GM21447 (cell line): ENCODE measurements at regions not wholly inside any gene's neighbourhood (a gene's known extent, or its start where the extent isn't known, plus 50 kb on each side); places are given as distances from the start of the nearest gene placed in this dataset.
"Not testable (repeated sequence)": the region's sequence is repeated elsewhere in the genome, so short reads cannot be mapped to it uniquely, and the experiment has no call there.

ENCODE experiments used
- ATAC-seq: cut with Tn5 transposase; IDR thresholded peaks from one replicate; pipeline ENCODE4 v1.9.1; 2021; ENCODE audit not compliant: unreplicated experiment

DNA sequence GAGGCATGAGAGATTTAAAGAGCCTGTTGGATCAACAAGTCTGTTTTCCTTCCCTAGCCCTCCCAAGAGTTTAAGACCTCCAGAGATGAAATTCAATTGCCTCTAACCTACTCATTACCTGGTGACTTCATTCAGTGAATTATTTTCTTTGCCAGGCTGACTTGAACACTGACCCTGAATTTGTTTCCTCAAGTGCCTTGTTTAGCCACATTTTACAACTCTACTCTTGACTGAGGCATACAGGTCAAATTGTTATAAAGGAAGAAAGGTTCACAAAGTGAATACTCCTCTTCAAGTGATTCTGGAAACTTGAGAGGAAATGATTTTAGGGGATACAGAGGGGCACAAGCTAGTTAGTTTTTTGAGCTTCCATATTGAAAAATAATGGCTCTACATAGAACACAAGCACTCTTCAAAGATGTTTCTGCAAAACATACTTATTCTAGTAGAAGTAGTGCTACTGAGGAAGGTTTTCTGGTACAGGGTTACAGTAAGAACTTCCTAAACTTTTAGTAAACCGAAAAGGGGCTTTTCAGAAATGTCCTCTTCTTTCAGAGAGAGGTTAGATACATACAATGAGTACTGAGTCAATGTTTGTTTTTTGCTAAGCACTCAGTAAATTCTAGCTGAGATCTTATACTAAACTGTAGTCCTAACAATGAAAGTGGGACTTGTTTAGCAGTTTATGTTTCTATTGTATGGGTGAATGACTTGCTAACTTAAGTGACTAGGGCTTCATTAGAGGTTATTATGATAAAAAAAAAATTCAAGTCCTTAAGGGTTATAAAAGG is 137.4 kb upstream of the SATB1 start:
- no peak for ATAC-seq

DNA sequence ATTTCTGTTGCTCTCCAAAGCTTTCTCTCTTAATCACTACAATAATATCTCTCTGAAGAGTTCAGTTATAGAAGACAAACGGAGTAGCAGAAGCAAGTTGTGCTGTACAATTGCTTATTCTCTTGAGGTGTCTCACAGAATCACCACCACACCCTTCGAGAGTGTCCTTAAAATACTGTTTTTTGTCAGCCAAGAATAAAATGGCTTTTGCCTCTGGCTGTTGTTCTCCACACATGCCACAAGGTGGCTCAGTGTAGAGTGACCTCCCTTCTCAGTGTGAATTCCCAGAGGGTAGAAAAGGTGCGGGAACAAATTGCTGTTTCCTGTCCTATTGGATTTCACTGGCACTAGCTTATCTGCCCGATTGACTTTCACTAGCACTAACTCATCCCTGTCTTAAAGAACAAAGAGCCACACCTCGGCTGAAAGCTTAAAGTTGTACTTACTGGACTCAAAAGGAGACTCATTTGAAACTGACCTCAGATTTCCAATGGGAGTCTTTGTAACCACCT is 134.2 kb upstream of the SATB1 start:
- ATAC-seq = no peak

DNA sequence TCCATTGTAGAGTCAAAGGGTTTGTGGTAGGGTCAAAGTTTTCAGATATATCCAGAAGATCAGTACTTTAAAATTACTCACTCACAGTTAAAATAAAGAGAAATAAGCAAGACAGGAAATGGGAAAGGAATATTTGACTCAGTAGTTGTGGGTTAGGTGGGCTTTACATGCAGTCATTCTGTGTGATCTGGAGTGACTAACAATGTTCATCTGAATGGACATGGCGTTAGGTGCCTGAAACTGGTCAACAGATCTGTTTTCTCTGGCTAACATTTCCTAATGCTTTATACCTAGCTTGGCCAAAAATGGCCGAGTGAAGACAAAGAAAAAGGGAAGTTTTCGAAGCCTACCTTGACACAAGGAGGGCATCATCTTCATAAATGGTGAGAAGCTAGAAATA is 133.4 kb upstream of the SATB1 start:
- ATAC-seq = no peak

DNA sequence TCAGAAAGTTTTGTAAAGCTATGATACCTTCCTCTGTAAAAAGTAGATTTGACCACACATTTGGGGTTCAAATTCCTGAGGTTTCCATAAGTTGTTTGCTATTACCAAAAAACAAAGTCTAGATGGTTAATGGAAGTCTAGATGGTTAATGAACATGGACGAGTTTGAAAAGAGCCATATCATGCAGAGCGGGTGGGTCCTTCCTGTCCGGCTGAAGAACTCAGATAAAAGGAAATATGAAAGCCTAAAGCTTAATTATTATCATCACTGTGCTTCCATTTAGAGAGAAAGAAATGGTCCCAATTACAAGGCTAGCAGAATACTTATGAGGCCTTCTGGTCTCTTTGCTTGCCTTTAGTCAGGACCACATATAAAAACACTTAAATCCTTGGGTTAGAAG is 132.1 kb upstream of the SATB1 start:
- ATAC-seq = no peak

DNA sequence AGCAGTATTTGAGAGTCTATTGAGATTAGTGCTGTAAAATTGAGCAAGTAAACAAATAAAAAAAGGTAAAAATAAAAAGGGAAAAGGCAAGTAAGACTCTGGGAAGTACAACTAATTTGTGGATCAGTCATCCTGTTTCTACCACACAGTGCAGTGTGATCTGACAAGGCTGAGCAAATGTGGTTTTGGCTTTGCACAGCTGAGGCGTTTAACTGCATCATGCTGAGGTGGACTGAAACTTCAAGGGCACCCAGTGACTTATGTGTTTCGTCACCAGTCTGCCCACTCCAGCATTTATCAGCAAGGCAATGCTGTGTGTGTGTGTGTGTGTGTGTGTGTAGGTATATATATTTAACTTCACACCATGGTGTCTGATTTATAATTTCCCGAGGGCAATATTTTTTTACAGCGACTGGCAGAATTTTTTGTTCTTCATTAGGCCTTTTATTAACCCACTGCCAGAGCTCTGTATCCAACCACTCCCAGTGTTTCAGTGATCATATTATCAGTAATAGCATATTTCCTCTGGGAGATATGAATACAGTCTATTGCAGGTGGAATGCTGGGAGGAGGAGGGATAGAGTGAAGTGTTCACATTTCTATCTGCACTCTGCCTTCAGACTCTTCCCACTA is 131.5 kb upstream of the SATB1 start:
- ATAC-seq = peak; percentile 74

DNA sequence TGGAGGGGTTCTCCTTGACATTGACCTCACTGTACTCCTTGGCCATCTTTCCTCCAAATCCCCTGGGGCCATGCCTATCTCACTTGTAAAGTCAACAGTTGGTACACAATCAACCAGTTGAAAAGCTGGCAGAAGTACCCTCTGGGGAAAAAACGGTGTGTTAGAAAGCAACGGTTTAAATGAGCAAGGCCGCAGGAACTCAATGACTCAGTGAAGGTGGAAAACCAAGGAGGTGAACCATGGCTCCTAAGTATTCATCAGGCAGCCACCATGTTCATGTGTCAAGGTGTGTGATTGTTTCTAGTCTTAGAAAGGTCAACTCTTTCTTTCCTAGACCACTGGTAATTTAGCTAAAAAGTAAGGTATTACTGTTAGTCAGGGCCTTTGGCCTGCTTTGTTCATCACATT is 130.9 kb upstream of the SATB1 start:
- ATAC-seq = peak; percentile 34

DNA sequence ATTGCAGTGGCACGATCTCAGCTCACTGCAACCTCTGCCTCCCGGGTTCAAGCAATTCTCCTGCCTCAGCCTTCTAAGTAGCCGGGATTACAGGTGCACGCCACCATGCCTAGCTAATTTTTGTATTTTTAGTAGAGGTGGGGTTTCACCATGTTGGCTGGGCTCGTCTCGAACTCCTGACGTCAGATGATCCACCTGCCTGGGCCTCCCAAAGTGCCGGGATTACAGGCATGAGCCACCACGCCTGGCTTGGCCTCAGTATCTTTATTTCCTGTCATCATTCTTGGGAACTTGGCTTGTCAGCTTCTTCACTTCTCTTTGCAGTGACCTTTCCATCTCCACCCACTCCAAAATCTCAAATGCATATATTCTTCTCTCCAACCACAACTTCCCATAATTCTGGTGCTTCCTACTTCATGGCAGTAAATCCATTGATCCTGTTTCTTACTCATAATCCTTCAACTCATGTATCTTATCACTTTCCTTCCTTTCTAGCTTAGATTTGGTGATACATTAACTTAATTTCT is 127.5 kb upstream of the SATB1 start:
- not testable (repeated sequence) for ATAC-seq

DNA sequence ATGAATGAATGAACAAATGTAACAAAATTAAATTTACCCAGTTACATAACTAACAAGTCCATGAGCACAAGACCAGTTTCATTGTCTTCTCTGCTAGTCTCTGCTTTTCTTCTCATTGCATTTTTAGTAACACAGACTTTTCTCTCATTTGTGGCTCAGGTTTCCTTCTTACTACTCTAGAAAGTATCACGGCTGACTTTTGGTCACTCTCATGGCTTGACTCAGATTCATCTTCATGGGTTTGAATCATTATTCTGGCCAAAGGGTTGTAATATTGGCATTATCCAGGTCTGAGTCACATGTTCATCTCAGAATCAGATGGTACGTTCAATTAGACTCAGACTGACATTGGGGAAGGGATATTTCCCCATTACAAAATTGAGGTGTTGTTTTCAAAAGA is 121.5 kb upstream of the SATB1 start:
- ATAC-seq = no peak

DNA sequence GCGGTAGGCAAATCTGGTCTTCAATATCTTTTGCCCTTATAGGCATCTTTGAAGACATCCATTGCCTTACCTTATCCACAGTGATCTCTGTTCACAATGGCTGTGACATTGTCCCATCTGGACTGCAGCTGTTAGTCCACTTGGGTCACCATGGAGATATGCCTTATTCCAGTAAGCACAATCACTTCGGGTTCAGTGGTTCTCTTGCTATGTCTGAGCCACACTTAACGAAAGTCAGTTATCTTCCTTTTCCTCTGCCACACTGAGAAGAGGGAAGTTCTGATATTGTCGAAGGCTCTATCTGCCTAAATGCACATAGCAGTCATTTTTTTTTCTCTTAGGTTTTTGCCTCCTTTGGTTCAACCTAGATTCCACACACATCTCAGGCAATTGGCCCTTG is 119.0 kb upstream of the SATB1 start:
- no peak for ATAC-seq

DNA sequence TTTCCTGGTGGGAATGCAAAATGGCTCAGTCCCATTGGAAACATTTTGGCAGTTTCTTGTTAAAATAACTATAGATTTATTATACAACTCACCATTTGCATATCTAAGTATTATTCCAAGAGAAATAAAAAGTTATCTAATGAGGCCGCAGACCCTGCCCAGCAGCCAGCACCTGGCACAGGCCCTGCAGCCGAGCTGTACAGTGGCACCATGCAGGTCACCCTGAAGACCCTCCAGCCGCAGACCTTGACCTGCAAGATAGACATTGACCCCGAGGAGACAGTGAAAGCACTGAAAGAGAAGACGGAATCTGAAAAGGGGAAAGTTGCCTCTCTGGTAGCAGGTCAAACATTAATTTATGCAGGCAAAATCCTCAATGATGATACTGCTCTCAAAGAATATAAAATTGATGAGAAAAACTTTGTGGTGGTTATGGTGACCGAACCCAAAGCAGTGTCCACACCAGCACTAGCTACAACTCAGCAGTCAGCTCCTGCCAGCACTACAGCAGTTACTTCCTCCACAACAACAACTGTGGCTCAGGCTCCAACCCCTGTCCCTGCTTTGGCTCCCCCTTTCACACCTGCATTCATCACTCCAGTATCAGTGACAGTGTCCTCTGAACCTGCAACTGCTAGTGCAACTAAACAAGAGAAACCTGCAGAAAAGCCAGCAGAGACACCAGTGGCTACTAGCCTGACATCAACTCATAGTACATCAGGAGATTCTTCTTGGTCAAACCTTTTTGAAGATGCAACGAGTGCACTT is 113.5 kb upstream of the SATB1 start:
- no peak for ATAC-seq

DNA sequence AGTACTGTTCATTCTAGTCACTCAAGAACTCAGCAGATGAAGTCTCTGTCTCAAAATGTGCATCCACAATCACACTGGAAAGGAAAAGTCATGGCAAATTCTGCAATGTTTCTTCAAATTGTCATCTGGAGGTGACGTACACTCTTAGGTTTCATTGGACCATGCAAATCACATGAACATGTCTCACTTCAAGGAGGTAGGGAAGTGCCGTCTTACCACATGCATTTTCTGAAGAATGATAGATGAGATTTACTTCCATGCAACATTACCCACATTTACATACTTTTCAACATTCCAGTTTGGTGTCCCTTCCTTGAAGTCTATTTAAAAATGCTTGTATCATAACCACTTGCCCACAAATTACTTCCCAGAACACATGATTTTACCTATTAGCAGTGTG is 107.9 kb upstream of the SATB1 start:
- ATAC-seq = no peak

DNA sequence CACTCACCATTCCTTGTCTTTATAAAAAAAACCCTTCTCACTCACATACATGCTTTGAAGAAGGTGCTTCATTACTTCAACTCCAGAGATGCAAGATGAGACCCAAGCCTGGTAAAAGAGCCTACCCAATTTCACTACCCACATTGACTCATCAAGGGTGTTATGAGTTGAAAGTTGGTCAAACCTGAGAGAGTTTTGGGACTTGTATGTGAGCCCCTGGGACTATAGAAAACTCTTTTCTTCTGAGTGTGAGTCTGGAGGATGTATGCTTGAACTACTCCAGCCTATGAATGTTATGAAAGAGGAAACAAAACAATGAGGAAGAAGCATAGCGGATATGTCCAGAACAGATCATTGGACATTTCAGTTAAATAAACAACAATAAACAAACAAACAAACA is 106.5 kb upstream of the SATB1 start:
- ATAC-seq = peak; percentile 95

DNA sequence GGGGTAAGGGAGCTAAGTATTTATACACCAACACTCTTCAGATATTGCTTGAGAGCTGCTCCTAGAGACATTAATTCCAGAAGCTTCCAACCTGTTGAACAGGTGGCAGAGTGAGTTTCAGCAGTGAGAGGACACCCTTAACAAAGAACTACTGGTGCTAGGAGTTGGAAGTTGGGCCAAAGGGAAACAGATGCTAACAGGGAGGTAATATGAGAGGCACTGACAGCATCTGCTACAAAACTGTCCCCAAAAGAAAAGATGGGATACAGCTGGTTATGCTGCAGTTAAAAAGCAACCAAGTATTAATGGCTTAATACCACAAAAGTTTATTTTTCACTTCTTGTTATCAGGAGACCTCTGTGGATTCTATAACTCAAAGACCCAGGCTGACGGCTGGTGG is 104.5 kb upstream of the SATB1 start:
- no peak for ATAC-seq

DNA sequence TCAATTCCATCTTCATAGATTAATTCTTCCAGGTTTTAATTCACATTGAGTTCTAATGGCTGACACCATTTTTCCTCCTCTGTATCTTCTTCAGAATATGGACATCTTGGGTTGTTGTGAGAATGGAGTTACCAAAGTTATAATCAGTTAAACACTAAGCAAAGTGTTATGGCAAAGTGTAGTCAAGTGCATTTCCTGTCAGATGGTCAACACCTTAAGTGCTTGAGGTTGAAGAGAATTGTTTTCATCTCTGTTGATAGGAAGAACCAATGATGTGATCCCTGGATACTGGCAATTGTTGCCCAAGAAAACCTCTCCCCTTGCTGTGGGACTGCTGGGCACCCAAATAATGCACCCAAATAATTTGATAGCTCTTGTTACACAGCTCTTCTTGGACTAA is 102.6 kb upstream of the SATB1 start:
- ATAC-seq = no peak

DNA sequence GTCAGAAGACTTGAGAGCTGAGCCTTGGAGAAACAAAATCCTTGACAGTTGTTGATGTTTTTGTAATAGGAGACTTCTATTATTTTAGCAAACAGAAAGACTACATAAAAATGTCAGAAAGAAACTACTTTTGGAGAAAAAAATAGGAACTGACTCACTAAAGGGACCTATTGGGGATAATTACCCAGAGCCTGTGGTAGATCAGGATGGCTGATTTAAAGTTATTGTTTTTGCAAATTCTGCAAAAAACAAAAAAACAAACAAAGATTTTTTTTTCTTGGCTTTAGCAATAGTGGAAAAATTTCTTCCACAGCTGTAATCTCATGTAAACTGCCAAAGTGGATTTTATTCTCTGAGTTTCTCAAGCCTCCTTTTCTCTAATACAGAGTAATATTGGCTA is 101.5 kb upstream of the SATB1 start:
- ATAC-seq = no peak

DNA sequence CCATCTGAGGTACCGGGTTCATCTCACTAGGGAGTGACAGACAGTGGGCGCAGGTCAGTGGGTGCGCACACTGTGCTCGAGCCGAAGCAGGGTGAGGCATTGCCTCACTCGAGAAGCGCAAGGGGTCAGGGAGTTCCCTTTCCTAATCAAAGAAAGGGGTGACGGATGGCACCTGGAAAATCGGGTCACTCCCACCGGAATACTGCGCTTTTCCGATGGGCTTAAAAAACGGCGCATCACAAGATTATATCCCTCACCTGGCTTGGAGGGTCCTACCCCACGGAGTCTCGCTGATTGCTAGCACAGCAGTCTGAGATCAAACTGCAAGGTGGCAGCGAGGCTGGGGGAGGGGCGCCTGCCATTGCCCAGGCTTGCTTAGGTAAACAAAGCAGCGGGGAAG is 91.0 kb upstream of the SATB1 start:
- ATAC-seq = not testable (repeated sequence)

DNA sequence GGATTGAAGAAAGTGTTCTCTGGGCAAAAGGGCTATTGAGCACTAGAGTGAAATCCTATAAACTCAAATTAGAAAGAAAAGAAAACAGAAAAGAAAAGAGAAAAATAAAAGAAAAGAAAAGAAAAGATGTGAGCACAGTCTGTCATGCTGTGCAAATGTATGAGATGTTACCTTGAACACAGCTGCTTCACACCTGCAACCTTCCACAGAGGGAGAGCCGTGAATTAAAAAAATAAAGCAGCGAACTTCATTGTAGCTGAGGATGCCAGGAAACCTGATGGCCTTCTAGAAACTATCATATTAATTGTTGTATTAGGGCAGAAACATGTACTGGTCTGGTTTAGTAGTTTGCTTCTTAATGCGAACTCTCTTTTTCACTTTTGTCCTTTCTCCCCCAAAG is 88.0 kb upstream of the SATB1 start:
- ATAC-seq = no peak

DNA sequence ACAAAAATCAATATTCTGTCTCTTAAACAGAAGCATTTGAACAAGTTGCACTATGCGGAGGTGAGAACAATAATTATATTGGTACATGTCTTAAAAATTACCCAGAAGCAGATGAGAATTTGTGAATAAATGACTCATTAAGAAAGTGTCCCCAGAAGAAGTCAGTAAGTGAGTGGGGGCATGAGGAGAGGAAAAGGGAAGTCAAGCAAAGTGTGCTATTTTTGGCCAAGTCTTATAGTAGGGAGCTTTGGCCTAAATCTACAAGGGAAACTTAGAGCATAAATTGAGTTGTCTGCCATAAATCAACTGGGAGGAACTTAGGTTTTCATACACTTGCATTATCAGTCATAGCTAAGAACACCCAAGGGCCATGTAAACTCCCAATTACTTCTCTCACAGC is 86.9 kb upstream of the SATB1 start:
- no peak for ATAC-seq

DNA sequence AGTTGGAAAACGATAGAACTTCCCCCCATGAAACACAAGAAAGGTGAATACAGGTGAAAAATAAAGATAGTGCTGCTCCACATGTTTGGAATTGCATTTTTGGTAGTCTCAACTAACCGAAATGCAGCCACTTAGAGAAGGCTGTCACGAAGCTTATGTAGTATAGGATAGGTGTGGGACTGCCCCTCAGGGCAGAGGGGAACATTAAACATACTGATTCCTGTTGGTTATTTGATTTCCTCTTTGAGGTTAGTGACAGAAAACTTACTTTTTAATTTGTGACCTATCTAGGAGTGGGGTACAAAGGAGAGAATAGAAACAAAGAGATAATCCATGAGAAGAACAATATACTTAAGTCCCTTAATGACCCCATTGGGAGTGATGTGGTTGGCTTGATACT is 85.8 kb upstream of the SATB1 start:
- ATAC-seq = no peak

DNA sequence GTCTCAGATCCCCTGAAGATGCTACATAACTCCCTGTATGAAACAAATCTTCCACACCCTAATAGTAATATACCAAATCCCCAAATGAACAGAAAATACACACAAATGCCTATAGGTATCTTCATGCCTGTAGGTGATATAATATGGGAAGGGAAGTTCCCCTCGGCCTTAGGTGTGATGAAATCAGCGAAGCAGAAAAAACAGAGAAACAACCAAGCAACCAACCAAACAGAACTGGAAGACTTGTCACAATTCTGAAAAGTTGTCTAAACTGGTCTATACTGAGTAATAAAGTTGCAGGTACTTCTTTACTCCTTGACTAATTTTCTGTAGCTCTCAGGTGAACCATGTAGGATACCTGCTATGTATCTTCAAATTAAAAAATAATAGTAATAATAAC is 82.2 kb upstream of the SATB1 start:
- ATAC-seq = no peak

DNA sequence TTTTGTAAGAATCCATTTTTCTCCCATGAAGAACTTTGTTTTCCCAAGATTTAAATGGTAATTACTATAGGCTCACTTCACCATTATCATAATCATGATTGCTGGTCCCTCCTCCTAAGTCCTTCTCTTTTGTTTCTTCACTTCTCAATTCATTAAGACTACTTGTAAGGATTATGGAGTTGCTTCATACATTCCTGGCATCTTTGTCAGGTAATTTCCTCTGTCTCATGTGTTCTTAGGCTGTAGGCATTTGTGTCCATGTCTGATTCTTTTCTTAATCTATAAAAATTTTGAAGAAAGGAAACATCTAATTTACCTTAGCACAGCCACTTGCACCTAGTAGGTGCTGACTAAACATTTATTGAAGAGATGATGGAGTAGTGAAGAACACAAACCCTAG is 79.9 kb upstream of the SATB1 start:
- no peak for ATAC-seq
